IMR-90 (cell line): ENCODE measurements at regions not wholly inside any gene's neighbourhood (a gene's known extent, or its start where the extent isn't known, plus 50 kb on each side); places are given as distances from the start of the nearest gene placed in this dataset.

Experiments used
- ATAC-seq: fragments of 200-7000 bp; cut with Tn5 transposase; 2 replicates; pipeline ENCODE4 v1.9.1; 2020; ENCODE audit warnings: low read depth, mild to moderate bottlenecking, moderate library complexity
- BruUV-seq: library from RNA; stranded (reverse); fragments of 400-500 nt; replicated peaks from 2 replicates; lab custom pipeline; 2021; lab: Mats Ljungman, UMichigan
- CTCF ChIA-PET: fragments of 300-600 bp; formaldehyde crosslinking; extraction: SDS; loops from one replicate; lab custom pipeline; 2021; ENCODE audit warnings: antibody characterized with exemption; lab: Yijun Ruan, JAX
- POLR2A ChIA-PET: fragments of 300-600 bp; sonication (Branson Sonifier 250); formaldehyde crosslinking; loops from one replicate; lab custom pipeline; 2022; ENCODE audit warnings: antibody characterized with exemption; ENCODE audit not compliant: unreplicated experiment; lab: Charles Lee
- DNase-seq: peaks from one replicate; pipeline ENCODE4 v3.0.0; 2013
- H2AFZ ChIP-seq: replicated peaks from 2 replicates; pipeline ENCODE3; 2013; ENCODE audit warnings: low read length, mild to moderate bottlenecking; ENCODE audit not compliant: poor library complexity
- H2AK5ac ChIP-seq: 2 replicates; pipeline ENCODE4 v1.6.1; 2013; ENCODE audit warnings: low read depth, low read length, inconsistent platforms
- H2AK9ac ChIP-seq: replicated peaks from 2 replicates; pipeline ENCODE3; 2013; ENCODE audit warnings: mild to moderate bottlenecking, low read depth, low read length, moderate library complexity; ENCODE audit not compliant: poor library complexity
- H2BK120ac ChIP-seq: 2 replicates; pipeline ENCODE4 v1.6.1; 2013; ENCODE audit warnings: low read depth, low read length, inconsistent platforms
- H2BK15ac ChIP-seq: 3 replicates; pipeline ENCODE4 v1.6.1; 2013; ENCODE audit warnings: low read depth, low read length, inconsistent platforms
- H2BK20ac ChIP-seq: 2 replicates; pipeline ENCODE4 v1.6.1; 2013; ENCODE audit warnings: low read depth, mild to moderate bottlenecking, inconsistent platforms, low read length, moderate library complexity
- H2BK5ac ChIP-seq: 2 replicates; pipeline ENCODE4 v1.6.1; 2013; ENCODE audit warnings: mild to moderate bottlenecking, low read depth, low read length, inconsistent platforms; ENCODE audit not compliant: poor library complexity, severe bottlenecking
- H3K14ac ChIP-seq: replicated peaks from 2 replicates; pipeline ENCODE4 v1.6.1; 2013; ENCODE audit warnings: low read depth, low read length, inconsistent platforms
- H3K18ac ChIP-seq: 2 replicates; pipeline ENCODE4 v1.6.1; 2013; ENCODE audit warnings: low read depth, low read length, control low read depth
- H3K23ac ChIP-seq: 2 replicates; pipeline ENCODE4 v1.6.1; 2013; ENCODE audit warnings: low read depth, low read length, inconsistent platforms
- H3K27ac ChIP-seq: 2 replicates; pipeline ENCODE4 v1.5.1; 2013; ENCODE audit warnings: mild to moderate bottlenecking, control low read depth, low read length; ENCODE audit not compliant: insufficient read depth
- H3K27me3 ChIP-seq: 2 replicates; pipeline ENCODE4 v1.6.1; 2013; ENCODE audit warnings: low read length; ENCODE audit not compliant: control insufficient read depth, insufficient read depth
- H3K36me3 ChIP-seq: 2 replicates; pipeline ENCODE4 v1.6.1; 2013; ENCODE audit warnings: low read length, mixed read lengths; ENCODE audit not compliant: control insufficient read depth, insufficient read depth
- H3K4ac ChIP-seq: 2 replicates; pipeline ENCODE4 v1.6.1; 2013; ENCODE audit warnings: low read depth, low read length, inconsistent platforms
- H3K4me1 ChIP-seq: 2 replicates; pipeline ENCODE4 v1.6.1; 2013; ENCODE audit warnings: low read length, mixed read lengths; ENCODE audit not compliant: control insufficient read depth, insufficient read depth
- H3K4me2 ChIP-seq: 2 replicates; pipeline ENCODE4 v1.6.1; 2013; ENCODE audit warnings: low read depth, mild to moderate bottlenecking, control low read depth, low read length, moderate library complexity
- H3K4me3 ChIP-seq: 2 replicates; pipeline ENCODE4 v1.5.1; 2013; ENCODE audit warnings: low read depth, mild to moderate bottlenecking, control low read depth, low read length, moderate library complexity; ENCODE audit not compliant: insufficient read depth
- H3K56ac ChIP-seq: 2 replicates; pipeline ENCODE4 v1.6.1; 2013; ENCODE audit warnings: low read length, inconsistent platforms; ENCODE audit not compliant: insufficient read depth; ENCODE audit errors: extremely low read depth
- H3K79me1 ChIP-seq, 2 experiments: 2 replicates each; pipeline ENCODE4 v1.6.1; 2013; ENCODE audit warnings: low read length in 2 of 2, inconsistent platforms in 1 of 2, low read depth in 1 of 2
- H3K9ac ChIP-seq: 2 replicates; pipeline ENCODE4 v1.6.1; 2013; ENCODE audit warnings: low read depth, low read length, control low read depth
- H3K9me1 ChIP-seq: 2 replicates; pipeline ENCODE4 v1.6.1; 2013; ENCODE audit warnings: low read length, inconsistent platforms; ENCODE audit not compliant: insufficient read depth
- H3K9me3 ChIP-seq: 2 replicates; pipeline ENCODE4 v1.6.1; 2013; ENCODE audit warnings: low read length; ENCODE audit not compliant: control insufficient read depth, insufficient read depth
- H4K20me1 ChIP-seq: 2 replicates; pipeline ENCODE4 v1.6.1; 2013; ENCODE audit warnings: low read length, inconsistent platforms; ENCODE audit not compliant: insufficient read depth
- H4K5ac ChIP-seq: 2 replicates; pipeline ENCODE4 v1.6.1; 2013; ENCODE audit warnings: mild to moderate bottlenecking, low read depth, low read length, control low read depth
- H4K8ac ChIP-seq, 2 experiments: 2 replicates each; pipeline ENCODE4 v1.6.1; 2013; ENCODE audit warnings: low read depth in 2 of 2, low read length in 2 of 2, control low read depth in 1 of 2, inconsistent platforms in 1 of 2
- H4K91ac ChIP-seq: 2 replicates; pipeline ENCODE4 v1.6.1; 2013; ENCODE audit warnings: low read depth, low read length, inconsistent platforms; ENCODE audit not compliant: insufficient read depth
- CHD1 ChIP-seq: IDR thresholded peaks from 2 replicates; pipeline ENCODE4 v1.6.1; 2012; ENCODE audit warnings: low read depth, low read length, improper control_type of control experiment
- USF2 ChIP-seq: fragments of 150-350 bp; IDR thresholded peaks from 2 replicates; pipeline ENCODE4 v1.6.1; 2017; ENCODE audit warnings: mild to moderate bottlenecking, antibody characterized with exemption, low read length, low read depth
- WGBS, 2 experiments: methylation state at CpG; one replicate each; pipeline versions ENCODE4 v1.1.5 to v1.1.7; 2013; ENCODE audit warnings: missing lambda C conversion rate in 2 of 2; ENCODE audit not compliant: insufficient read length in 1 of 2; ENCODE audit errors: extremely low coverage in 2 of 2; 5-methylcytosine and 5-hydroxymethylcytosine counted together
- dilution Hi-C: fragments of 300-500 bp; cut with HindIII; formaldehyde crosslinking; loops from one replicate; pipeline ENCODE4 v1.14.3; 2018; ENCODE audit warnings: low sequenced_read_pairs; ENCODE audit not compliant: unreplicated experiment
- in situ Hi-C: fragments of 300-500 bp; cut with MboI; formaldehyde crosslinking; loops from 3 replicates; pipeline ENCODE4 v1.14.3; 2019; ENCODE audit warnings: low sequenced_read_pairs, inconsistent platforms, mixed read lengths
- intact Hi-C: fragments of 100-400 bp; cut with micrococcal nuclease; formaldehyde crosslinking; loops from 2 replicates; pipeline ENCODE4 v1.10.0; 2022

GRCh38 chr6:776951-777350, 84.0 kb upstream of the EXOC2 start:
- Histone ChIP-seq H3K9me3 (no peaks in the 10 kb centered on the region), H2AK5ac (no peak overlapping the region), H3K4me3 (no peak overlapping the region), H3K27ac (no peak overlapping the region), H3K79me1 (no peaks in the 10 kb centered on the region), H3K36me3 (no peaks in the 10 kb centered on the region), H4K8ac (no peak overlapping the region), H3K14ac (no peak overlapping the region), H3K27me3 (peaks cover 21% of the 10 kb centered on the region), H3K4me2 (no peak overlapping the region), H3K4ac (no peak overlapping the region), H3K9me1 (no peaks in the 10 kb centered on the region), H2BK15ac (no peak overlapping the region), H4K20me1 (no peaks in the 10 kb centered on the region), H4K5ac (no peak overlapping the region), H2BK20ac (no peak overlapping the region), H3K18ac (no peak overlapping the region), H4K91ac (no peak overlapping the region), H3K23ac (no peak overlapping the region), H3K56ac (no peak overlapping the region), H2AFZ (no peak overlapping the region), H3K9ac (no peak overlapping the region), H3K4me1 (no peaks in the 10 kb centered on the region), H2BK5ac (no peak overlapping the region), H2AK9ac (no peak overlapping the region), H2BK120ac (no peak overlapping the region)
- TF ChIP-seq CHD1, result no peak
- TF ChIP-seq USF2, result no peak
- no peak for DNase-seq
- intact Hi-C loops (no loop called here), in situ Hi-C loops (no loop called here), dilution Hi-C loops (no loop called here)
- no TSS peak for BruUV-seq
- POLR2A ChIA-PET, result no interaction called here
- 14% methylated on average over 3 of the region's 9 CpGs; no CpG with 5 or more reads in 1 of the 2 experiments for WGBS, 2 experiments
- CTCF ChIA-PET, result interaction anchor here (1.6 kb wide), 1 partner anchor 620 kb away, joined by 4 read pairs; no protein-coding TSS in a partner anchor
- ATAC-seq, result no peak
